Chondrocyte (in vitro differentiated cells): ENCODE measurements at regions not wholly inside any gene's neighbourhood (a gene's known extent, or its start where the extent isn't known, plus 50 kb on each side); places are given as distances from the start of the nearest gene placed in this dataset.

Experiments
- DNase-seq: peaks from one replicate; pipeline ENCODE4 v3.0.0; 2021; ENCODE audit warnings: mixed read lengths, low spot score
- H3K27ac Mint-ChIP-seq: one replicate; pipeline ENCODE4 v1.8.0; 2021; ENCODE audit warnings: mild to moderate bottlenecking, moderate library complexity, mixed read lengths; ENCODE audit not compliant: unreplicated experiment
- H3K27me3 Mint-ChIP-seq: 2 replicates; pipeline ENCODE4 v1.8.0; 2021; ENCODE audit warnings: low read depth, mixed read lengths
- H3K36me3 Mint-ChIP-seq: 2 replicates; pipeline ENCODE4 v1.8.0; 2021; ENCODE audit warnings: low read depth, mixed read lengths
- H3K4me1 Mint-ChIP-seq: 2 replicates; pipeline ENCODE4 v1.8.0; 2021; ENCODE audit warnings: low read depth, mild to moderate bottlenecking, mixed read lengths
- H3K4me3 Mint-ChIP-seq: one replicate; pipeline ENCODE4 v1.8.0; 2021; ENCODE audit warnings: mild to moderate bottlenecking, moderate library complexity, mixed read lengths; ENCODE audit not compliant: unreplicated experiment
- H3K9me3 Mint-ChIP-seq: 2 replicates; pipeline ENCODE4 v1.8.0; 2021; ENCODE audit warnings: low read depth, mixed read lengths
- TF ChIP-seq, protein P1 (sequence below): fragments of 200-600 bp; sonication (generic); IDR thresholded peaks from 2 replicates; pipeline ENCODE4 v1.5.0; 2021; ENCODE audit warnings: antibody characterized with exemption, mild to moderate bottlenecking, moderate library complexity

- no peaks in the 10 kb centered on the region for H3K27me3 Mint-ChIP-seq
- no peak for DNase-seq
- H3K36me3 Mint-ChIP-seq = no peaks in the 10 kb centered on the region
- H3K9me3 Mint-ChIP-seq = no peaks in the 10 kb centered on the region
- TF ChIP-seq, protein P1, sequence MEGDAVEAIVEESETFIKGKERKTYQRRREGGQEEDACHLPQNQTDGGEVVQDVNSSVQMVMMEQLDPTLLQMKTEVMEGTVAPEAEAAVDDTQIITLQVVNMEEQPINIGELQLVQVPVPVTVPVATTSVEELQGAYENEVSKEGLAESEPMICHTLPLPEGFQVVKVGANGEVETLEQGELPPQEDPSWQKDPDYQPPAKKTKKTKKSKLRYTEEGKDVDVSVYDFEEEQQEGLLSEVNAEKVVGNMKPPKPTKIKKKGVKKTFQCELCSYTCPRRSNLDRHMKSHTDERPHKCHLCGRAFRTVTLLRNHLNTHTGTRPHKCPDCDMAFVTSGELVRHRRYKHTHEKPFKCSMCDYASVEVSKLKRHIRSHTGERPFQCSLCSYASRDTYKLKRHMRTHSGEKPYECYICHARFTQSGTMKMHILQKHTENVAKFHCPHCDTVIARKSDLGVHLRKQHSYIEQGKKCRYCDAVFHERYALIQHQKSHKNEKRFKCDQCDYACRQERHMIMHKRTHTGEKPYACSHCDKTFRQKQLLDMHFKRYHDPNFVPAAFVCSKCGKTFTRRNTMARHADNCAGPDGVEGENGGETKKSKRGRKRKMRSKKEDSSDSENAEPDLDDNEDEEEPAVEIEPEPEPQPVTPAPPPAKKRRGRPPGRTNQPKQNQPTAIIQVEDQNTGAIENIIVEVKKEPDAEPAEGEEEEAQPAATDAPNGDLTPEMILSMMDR = no peak
- no peak overlapping the region for H3K27ac Mint-ChIP-seq
- no peak overlapping the region for H3K4me3 Mint-ChIP-seq
- H3K4me1 Mint-ChIP-seq = peaks cover 9% of the 10 kb centered on the region
Measured at GRCh38 chr1:98021126-98021525, 100.3 kb upstream of the DPYD start.

GRCh38 chr1:98019747-98020146 is 98.9 kb upstream of the DPYD start:
- TF ChIP-seq, protein P1 = no peak
- H3K27me3 Mint-ChIP-seq = no peaks in the 10 kb centered on the region
- peaks cover 5% of the 10 kb centered on the region for H3K4me1 Mint-ChIP-seq
- H3K27ac Mint-ChIP-seq = no peak overlapping the region
- no peak overlapping the region for H3K4me3 Mint-ChIP-seq
- no peak for DNase-seq
- H3K9me3 Mint-ChIP-seq = no peaks in the 10 kb centered on the region
- H3K36me3 Mint-ChIP-seq = no peaks in the 10 kb centered on the region

- no peak overlapping the region for H3K27ac Mint-ChIP-seq
- TF ChIP-seq, protein P1 = no peak
- H3K4me1 Mint-ChIP-seq = peaks cover 5% of the 10 kb centered on the region
- H3K4me3 Mint-ChIP-seq = no peak overlapping the region
- H3K9me3 Mint-ChIP-seq = no peaks in the 10 kb centered on the region
- H3K36me3 Mint-ChIP-seq = no peaks in the 10 kb centered on the region
- no peaks in the 10 kb centered on the region for H3K27me3 Mint-ChIP-seq
- no peak for DNase-seq
Measured at GRCh38 chr1:98018074-98018473, 97.2 kb upstream of the DPYD start.

GRCh38 chr1:98017184-98017583 is 96.3 kb upstream of the DPYD start:
- no peak overlapping the region for H3K27ac Mint-ChIP-seq
- DNase-seq = no peak
- H3K4me3 Mint-ChIP-seq = no peak overlapping the region
- H3K36me3 Mint-ChIP-seq = no peaks in the 10 kb centered on the region
- TF ChIP-seq, protein P1 = no peak
- no peaks in the 10 kb centered on the region for H3K9me3 Mint-ChIP-seq
- H3K27me3 Mint-ChIP-seq = no peaks in the 10 kb centered on the region
- peaks cover 5% of the 10 kb centered on the region for H3K4me1 Mint-ChIP-seq

DNA sequence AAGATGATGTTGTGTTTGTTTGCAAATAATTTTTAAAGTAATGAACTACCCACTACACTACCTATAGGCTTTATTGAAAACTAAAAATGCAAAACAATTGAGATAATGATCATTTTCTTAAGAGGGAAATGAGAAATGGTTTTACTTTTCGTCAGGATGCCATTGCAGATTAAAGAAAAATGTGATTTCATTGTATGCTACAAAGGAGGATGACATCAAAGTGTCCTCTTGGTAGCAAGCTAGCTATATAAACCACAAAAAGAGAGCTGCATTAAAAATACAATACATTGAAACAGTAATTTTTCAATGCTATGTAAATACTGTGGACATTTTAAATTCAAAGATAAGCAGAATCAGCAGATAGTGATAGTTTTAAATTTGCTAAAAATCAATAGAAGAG is 87.5 kb upstream of the DPYD start:
- Mint-ChIP-seq H3K27me3 (no peaks in the 10 kb centered on the region), H3K36me3 (no peaks in the 10 kb centered on the region), H3K9me3 (no peaks in the 10 kb centered on the region), H3K4me3 (no peak overlapping the region), H3K4me1 (peaks cover 6% of the 10 kb centered on the region), H3K27ac (no peak overlapping the region)
- no peak for DNase-seq
- TF ChIP-seq, protein P1 = no peak
